GM12878 (cell line): ENCODE measurements at regions not wholly inside any gene's neighbourhood (a gene's known extent, or its start where the extent isn't known, plus 50 kb on each side); places are given as distances from the start of the nearest gene placed in this dataset.

Source experiments
- ATAC-seq: fragments of 200-7000 bp; cut with Tn5 transposase; 3 replicates; pipeline ENCODE4 v1.9.1; 2020; ENCODE audit warnings: mild to moderate bottlenecking, moderate library complexity
- BruUV-seq: library from RNA; stranded (reverse); fragments of 400-500 nt; replicated peaks from 2 replicates; lab custom pipeline; 2021; lab: Mats Ljungman, UMichigan
- CTCF ChIA-PET: fragments of 300-600 bp; sonication (Branson Sonifier 250); formaldehyde crosslinking; extraction: SDS; loops from one replicate; lab custom pipeline; 2021; ENCODE audit warnings: inconsistent platforms; lab: Yijun Ruan, JAX
- POLR2A ChIA-PET: fragments of 350-600 bp; formaldehyde crosslinking; extraction: SDS; loops from one replicate; lab custom pipeline; 2021; ENCODE audit warnings: inconsistent platforms; lab: Charles Lee
- RAD21 ChIA-PET: fragments of 300-600 bp; sonication (Branson Sonifier 250); formaldehyde crosslinking; loops from one replicate; lab custom pipeline; 2023; ENCODE audit warnings: antibody characterized with exemption; ENCODE audit not compliant: unreplicated experiment; lab: Charles Lee
- SMC1A ChIA-PET: fragments of 300-600 bp; sonication (Branson Sonifier 250); formaldehyde crosslinking; loops from one replicate; lab custom pipeline; 2023; ENCODE audit not compliant: unreplicated experiment, uncharacterized antibody; lab: Charles Lee
- DNase-seq: peaks from one replicate; pipeline ENCODE4 v3.0.0-alpha.2; 2011; ENCODE audit warnings: low read depth, low spot score
- FAIRE-seq: peaks from 3 replicates; lab custom pipeline; 2011; peaks lifted over from hg19 to GRCh38; lab: Jason Lieb, UNC
- H2AFZ ChIP-seq: 2 replicates; pipeline ENCODE4 v1.6.0; 2011; ENCODE audit warnings: low read depth, low read length, control low read depth; ENCODE audit not compliant: control insufficient read depth
- H3K27ac ChIP-seq: 2 replicates; pipeline ENCODE4 v1.5.1; 2011; ENCODE audit warnings: control low read depth; ENCODE audit not compliant: control insufficient read depth, insufficient read depth
- H3K27me3 ChIP-seq, 2 experiments: replicated peaks in 1 of 2; 2 replicates each; pipeline versions ENCODE4 v1.6.0 to v1.6.1; 2011; ENCODE audit warnings: low read length in 1 of 2; ENCODE audit not compliant: control insufficient read depth in 2 of 2, insufficient read depth in 2 of 2
- H3K36me3 ChIP-seq, 2 experiments: 2 replicates each; pipeline ENCODE4 v1.5.1; 2011; ENCODE audit warnings: low read length in 1 of 2; ENCODE audit not compliant: control insufficient read depth in 2 of 2, insufficient read depth in 2 of 2
- H3K4me1 ChIP-seq: 2 replicates; pipeline ENCODE4 v1.6.1; 2011; ENCODE audit warnings: mild to moderate bottlenecking, low read length, moderate library complexity, mixed read lengths; ENCODE audit not compliant: control insufficient read depth, insufficient read depth
- H3K4me2 ChIP-seq: 2 replicates; pipeline ENCODE4 v1.6.0; 2011; ENCODE audit warnings: control low read depth; ENCODE audit not compliant: control insufficient read depth, insufficient read depth
- H3K4me3 ChIP-seq: fragments of 200-600 bp; sonication (generic); 2 replicates; pipeline ENCODE4 v1.5.1; 2016
- H3K79me2 ChIP-seq: 2 replicates; pipeline ENCODE4 v1.6.0; 2011; ENCODE audit warnings: low read length; ENCODE audit not compliant: control insufficient read depth, insufficient read depth
- H3K9ac ChIP-seq: 2 replicates; pipeline ENCODE4 v1.8.0; 2011; ENCODE audit warnings: low read length, control low read depth, mixed read lengths; ENCODE audit not compliant: control insufficient read depth, insufficient read depth
- H3K9me3 ChIP-seq: replicated peaks from 3 replicates; pipeline ENCODE4 v1.5.1; 2011; ENCODE audit warnings: mild to moderate bottlenecking, low read length; ENCODE audit not compliant: control insufficient read depth, insufficient read depth
- H4K20me1 ChIP-seq: 2 replicates; pipeline ENCODE4 v1.6.0; 2011; ENCODE audit not compliant: control insufficient read depth, insufficient read depth
- CREB1 ChIP-seq: IDR thresholded peaks from 2 replicates; pipeline ENCODE4 v1.6.1; 2012; ENCODE audit warnings: low read depth, mild to moderate bottlenecking, inconsistent platforms
- FOXM1 ChIP-seq: IDR thresholded peaks from 2 replicates; pipeline ENCODE4 v1.6.1; 2012; ENCODE audit warnings: low read depth, mild to moderate bottlenecking, inconsistent platforms, low read length, moderate library complexity
- GABPA ChIP-seq: IDR thresholded peaks from 2 replicates; pipeline ENCODE4 v1.6.1; 2014; ENCODE audit warnings: antibody characterized with exemption, low read depth, mild to moderate bottlenecking, inconsistent platforms
- GATAD2B ChIP-seq: fragments of 450-650 bp; conservative IDR thresholded peaks from 2 replicates; pipeline ENCODE4 v1.6.1; 2017; ENCODE audit warnings: low read depth, mild to moderate bottlenecking, moderate library complexity
- JUND ChIP-seq: IDR thresholded peaks from 2 replicates; pipeline ENCODE4 v1.6.1; 2012; ENCODE audit warnings: low read depth, mild to moderate bottlenecking, low read length, improper control_type of control experiment, moderate library complexity
- MEF2A ChIP-seq: IDR thresholded peaks from 2 replicates; pipeline ENCODE4 v1.6.1; 2011; ENCODE audit warnings: low read depth, mild to moderate bottlenecking, low read length, moderate library complexity; ENCODE audit not compliant: insufficient read depth
- PML ChIP-seq: IDR thresholded peaks from 2 replicates; pipeline ENCODE4 v1.6.1; 2012; ENCODE audit warnings: low read length, inconsistent platforms
- POU2F2 ChIP-seq: IDR thresholded peaks from 3 replicates; pipeline ENCODE4 v1.6.1; 2011; ENCODE audit warnings: low read depth, mild to moderate bottlenecking, low read length, borderline replicate concordance
- RUNX3 ChIP-seq: IDR thresholded peaks from 2 replicates; pipeline ENCODE4 v1.6.1; 2012; ENCODE audit warnings: low read length, inconsistent platforms
- SRF ChIP-seq, 2 experiments: IDR thresholded peaks; 2 replicates each; pipeline ENCODE4 v1.6.1; 2011; ENCODE audit warnings: low read depth in 2 of 2, low read length in 2 of 2, mild to moderate bottlenecking in 1 of 2, moderate library complexity in 1 of 2
- ZNF274 ChIP-seq: IDR thresholded peaks from one replicate; pipeline ENCODE4 v1.8.0; 2011; ENCODE audit not compliant: insufficient read length, insufficient read depth
- WGBS: methylation state at CpG from one replicate; pipeline ENCODE4 v1.1.6; 2016; ENCODE audit warnings: low lambda C conversion rate; ENCODE audit not compliant: insufficient replicate concordance, insufficient coverage; ENCODE audit errors: missing lambda C conversion rate; 5-methylcytosine and 5-hydroxymethylcytosine counted together
- in situ Hi-C: fragments of 300-500 bp; cut with MboI; formaldehyde crosslinking; loops from 9 replicates; pipeline ENCODE4 v1.14.3; 2018; ENCODE audit warnings: mixed read lengths
- intact Hi-C: fragments of 100-400 bp; cut with micrococcal nuclease; formaldehyde crosslinking; loops from one replicate; pipeline ENCODE4 v1.14.2; 2022; ENCODE audit not compliant: unreplicated experiment
- TF ChIP-seq, protein P1 (sequence below): IDR thresholded peaks from 2 replicates; pipeline ENCODE4 v1.6.1; 2011; ENCODE audit warnings: borderline replicate concordance, low read depth, mild to moderate bottlenecking, moderate library complexity, mixed read lengths, low read length; ENCODE audit not compliant: insufficient read depth; ENCODE audit errors: extremely low read length
- TF ChIP-seq, protein P2 (sequence below), 3 experiments: IDR thresholded peaks in 2 of 3; conservative IDR thresholded peaks in 1 of 3; 2 replicates each; pipeline ENCODE4 v1.5.1; 2011; ENCODE audit warnings: low read depth in 3 of 3, low read length in 3 of 3, mild to moderate bottlenecking in 3 of 3, control low read depth in 2 of 3, moderate library complexity in 2 of 3, inconsistent platforms in 1 of 3, mixed read lengths in 1 of 3; ENCODE audit not compliant: control insufficient read depth in 2 of 3, insufficient read depth in 1 of 3; ENCODE audit errors: extremely low read depth in 1 of 3
- TF ChIP-seq, protein P3 (sequence below): fragments of 450-650 bp; IDR thresholded peaks from 2 replicates; pipeline ENCODE4 v1.6.1; 2017; ENCODE audit warnings: mild to moderate bottlenecking, moderate library complexity

DNA sequence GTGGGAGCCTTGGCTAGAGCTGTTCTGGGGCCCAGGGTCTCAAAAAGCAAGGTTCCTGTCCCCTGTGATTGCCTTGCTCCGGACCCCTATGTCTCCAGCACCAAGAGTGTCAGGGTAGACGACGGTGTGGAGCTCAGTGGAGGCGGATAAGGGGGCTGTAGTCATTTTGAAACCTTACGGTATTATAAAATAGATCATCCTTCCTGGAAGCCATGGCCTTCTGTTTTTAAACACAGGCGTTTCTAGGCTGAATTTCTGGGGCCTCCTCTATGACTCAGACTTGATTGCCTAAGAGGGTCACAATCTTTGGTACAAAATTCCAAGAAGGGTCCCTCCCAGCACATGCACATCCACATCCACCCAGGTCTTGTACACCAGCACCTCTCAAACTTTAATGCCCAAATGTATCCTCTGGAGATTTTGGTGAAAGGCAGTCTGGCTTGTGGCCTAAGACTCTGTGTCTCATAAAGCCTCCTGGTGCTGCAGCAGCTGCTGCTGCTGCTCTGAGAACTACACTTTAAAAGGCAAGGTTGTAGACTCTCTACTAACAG is 70.5 kb upstream of the XCR1 start:
- peak overlapping the region; percentile 53 for H3K4me2 ChIP-seq
- POLR2A ChIA-PET = interaction anchor here (0.6 to 3.4 kb wide), 6 partner anchors 9 to 1181 kb away, joined by 3 to 18 read pairs (median 4); partner anchors contain the start of gene CCR1
- no peaks in the 10 kb centered on the region for H3K79me2 ChIP-seq
- H4K20me1 ChIP-seq = no peaks in the 10 kb centered on the region
- no peaks in the 10 kb centered on the region for H3K27me3 ChIP-seq
- H3K4me3 ChIP-seq = 0 out of 2 replicates have a peak overlapping the region, but pooled peaks have one; percentile 29
- no TSS peak for BruUV-seq
- SMC1A ChIA-PET = interaction anchor here (1.0 to 23.6 kb wide), 10 partner anchors 9 to 276 kb away, joined by 3 to 581 read pairs (median 17); partner anchors contain the start of genes CCR1 and CCR5
- H3K4me1 ChIP-seq = peaks cover 65% of the 10 kb centered on the region
- CTCF ChIA-PET = interaction anchor here (1.0 to 15.4 kb wide), 5 partner anchors 9 to 281 kb away, joined by 4 to 121 read pairs (median 23); partner anchors contain the start of gene CCR1
- peak overlapping the region; percentile 94 for H3K27ac ChIP-seq
- no peak for DNase-seq
- under 1% methylated on average over 6 of the region's 6 CpGs for WGBS
- peak overlapping the region; percentile 63 for H3K9ac ChIP-seq
- RAD21 ChIA-PET = interaction anchor here (0.6 to 20.1 kb wide), 7 partner anchors 9 to 273 kb away, joined by 3 to 396 read pairs (median 4); partner anchors contain the start of genes CCR1 and CCR5
- no peak for FAIRE-seq
- intact Hi-C loops (loop anchor here (2.0 to 10.0 kb wide), 2 partner anchors 111 to 437 kb away; partner anchors contain the start of gene CCR1), in situ Hi-C loops (loop anchor here (5.0 kb wide), 1 partner anchor 110 kb away; the partner anchor contains the start of gene CCR1)
- ATAC-seq = peak; percentile 64
- H2AFZ ChIP-seq = no peak overlapping the region
- H3K36me3 ChIP-seq = no peaks in the 10 kb centered on the region
- peaks cover 17% of the 10 kb centered on the region; the same call in 2 of the 3 replicates for H3K9me3 ChIP-seq
- peak; percentile 49; the same call in 1 of the 2 replicates for TF ChIP-seq RUNX3
- 0 out of 2 replicates have a peak, but pooled peaks have one; percentile 38 for TF ChIP-seq CREB1
- peak; percentile 59; the same call in 1 of the 2 replicates for TF ChIP-seq FOXM1
- TF ChIP-seq, protein P1, sequence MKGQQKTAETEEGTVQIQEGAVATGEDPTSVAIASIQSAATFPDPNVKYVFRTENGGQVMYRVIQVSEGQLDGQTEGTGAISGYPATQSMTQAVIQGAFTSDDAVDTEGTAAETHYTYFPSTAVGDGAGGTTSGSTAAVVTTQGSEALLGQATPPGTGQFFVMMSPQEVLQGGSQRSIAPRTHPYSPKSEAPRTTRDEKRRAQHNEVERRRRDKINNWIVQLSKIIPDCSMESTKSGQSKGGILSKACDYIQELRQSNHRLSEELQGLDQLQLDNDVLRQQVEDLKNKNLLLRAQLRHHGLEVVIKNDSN = no peak
- no peak for TF ChIP-seq GABPA
- peak in 1 of 2 experiments; percentile 36; a peak in 1 of 4 replicates for TF ChIP-seq SRF (IDR thresholded peaks at IDR 0.05; ENCODE audit: low read depth in 2 of 2, low read length in 2 of 2)
- TF ChIP-seq, protein P2, sequence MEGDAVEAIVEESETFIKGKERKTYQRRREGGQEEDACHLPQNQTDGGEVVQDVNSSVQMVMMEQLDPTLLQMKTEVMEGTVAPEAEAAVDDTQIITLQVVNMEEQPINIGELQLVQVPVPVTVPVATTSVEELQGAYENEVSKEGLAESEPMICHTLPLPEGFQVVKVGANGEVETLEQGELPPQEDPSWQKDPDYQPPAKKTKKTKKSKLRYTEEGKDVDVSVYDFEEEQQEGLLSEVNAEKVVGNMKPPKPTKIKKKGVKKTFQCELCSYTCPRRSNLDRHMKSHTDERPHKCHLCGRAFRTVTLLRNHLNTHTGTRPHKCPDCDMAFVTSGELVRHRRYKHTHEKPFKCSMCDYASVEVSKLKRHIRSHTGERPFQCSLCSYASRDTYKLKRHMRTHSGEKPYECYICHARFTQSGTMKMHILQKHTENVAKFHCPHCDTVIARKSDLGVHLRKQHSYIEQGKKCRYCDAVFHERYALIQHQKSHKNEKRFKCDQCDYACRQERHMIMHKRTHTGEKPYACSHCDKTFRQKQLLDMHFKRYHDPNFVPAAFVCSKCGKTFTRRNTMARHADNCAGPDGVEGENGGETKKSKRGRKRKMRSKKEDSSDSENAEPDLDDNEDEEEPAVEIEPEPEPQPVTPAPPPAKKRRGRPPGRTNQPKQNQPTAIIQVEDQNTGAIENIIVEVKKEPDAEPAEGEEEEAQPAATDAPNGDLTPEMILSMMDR (IDR thresholded peaks at IDR 0.05 in 2 of 3, conservative IDR thresholded peaks at IDR 0.05 in 1 of 3; ENCODE audit: control insufficient read depth in 2 of 3, extremely low read depth in 1 of 3, insufficient read depth in 1 of 3, low read depth in 3 of 3, low read length in 3 of 3) = no peak
- TF ChIP-seq JUND = peak; percentile 48; the same call in 1 of the 2 replicates
- TF ChIP-seq, protein P3, sequence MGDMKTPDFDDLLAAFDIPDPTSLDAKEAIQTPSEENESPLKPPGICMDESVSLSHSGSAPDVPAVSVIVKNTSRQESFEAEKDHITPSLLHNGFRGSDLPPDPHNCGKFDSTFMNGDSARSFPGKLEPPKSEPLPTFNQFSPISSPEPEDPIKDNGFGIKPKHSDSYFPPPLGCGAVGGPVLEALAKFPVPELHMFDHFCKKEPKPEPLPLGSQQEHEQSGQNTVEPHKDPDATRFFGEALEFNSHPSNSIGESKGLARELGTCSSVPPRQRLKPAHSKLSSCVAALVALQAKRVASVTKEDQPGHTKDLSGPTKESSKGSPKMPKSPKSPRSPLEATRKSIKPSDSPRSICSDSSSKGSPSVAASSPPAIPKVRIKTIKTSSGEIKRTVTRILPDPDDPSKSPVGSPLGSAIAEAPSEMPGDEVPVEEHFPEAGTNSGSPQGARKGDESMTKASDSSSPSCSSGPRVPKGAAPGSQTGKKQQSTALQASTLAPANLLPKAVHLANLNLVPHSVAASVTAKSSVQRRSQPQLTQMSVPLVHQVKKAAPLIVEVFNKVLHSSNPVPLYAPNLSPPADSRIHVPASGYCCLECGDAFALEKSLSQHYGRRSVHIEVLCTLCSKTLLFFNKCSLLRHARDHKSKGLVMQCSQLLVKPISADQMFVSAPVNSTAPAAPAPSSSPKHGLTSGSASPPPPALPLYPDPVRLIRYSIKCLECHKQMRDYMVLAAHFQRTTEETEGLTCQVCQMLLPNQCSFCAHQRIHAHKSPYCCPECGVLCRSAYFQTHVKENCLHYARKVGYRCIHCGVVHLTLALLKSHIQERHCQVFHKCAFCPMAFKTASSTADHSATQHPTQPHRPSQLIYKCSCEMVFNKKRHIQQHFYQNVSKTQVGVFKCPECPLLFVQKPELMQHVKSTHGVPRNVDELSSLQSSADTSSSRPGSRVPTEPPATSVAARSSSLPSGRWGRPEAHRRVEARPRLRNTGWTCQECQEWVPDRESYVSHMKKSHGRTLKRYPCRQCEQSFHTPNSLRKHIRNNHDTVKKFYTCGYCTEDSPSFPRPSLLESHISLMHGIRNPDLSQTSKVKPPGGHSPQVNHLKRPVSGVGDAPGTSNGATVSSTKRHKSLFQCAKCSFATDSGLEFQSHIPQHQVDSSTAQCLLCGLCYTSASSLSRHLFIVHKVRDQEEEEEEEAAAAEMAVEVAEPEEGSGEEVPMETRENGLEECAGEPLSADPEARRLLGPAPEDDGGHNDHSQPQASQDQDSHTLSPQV = no peak
- no peak for TF ChIP-seq ZNF274
- peak; percentile 82 for TF ChIP-seq MEF2A
- TF ChIP-seq PML = no peak
- TF ChIP-seq POU2F2 = no peak
- no peak for TF ChIP-seq GATAD2B
